ENCODE measurements at regions not wholly inside any gene's neighbourhood (a gene's known extent, or its start where the extent isn't known, plus 50 kb on each side); places are given as distances from the start of the nearest gene placed in this dataset.

DNA sequence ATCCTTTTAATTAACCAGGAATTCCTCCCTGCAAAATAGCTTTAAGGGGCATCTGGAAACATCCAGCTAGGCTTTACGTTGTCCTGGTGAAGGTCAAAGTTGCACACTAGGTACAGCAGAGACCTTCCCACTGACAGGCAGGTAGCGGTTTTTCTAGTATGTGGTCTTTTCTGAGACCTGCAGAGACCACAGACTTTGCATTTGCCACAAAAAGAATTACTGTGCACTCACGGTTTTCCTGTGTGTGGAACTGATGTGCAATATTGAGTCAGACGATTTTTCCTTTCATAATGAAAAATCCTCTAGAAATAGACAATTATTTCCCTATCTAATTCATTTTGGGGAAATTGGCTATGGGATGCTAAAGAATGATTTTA is 417.0 kb upstream of the ADAMTSL1 start:
- TF ChIP-seq CTCF (IDR thresholded peaks at IDR 0.05) (no peak), POLR2A (IDR thresholded peaks at IDR 0.05) (no peak)

Data from uterus (tissue), 2 donors.